Kidney (tissue), 13 donors: ENCODE measurements at regions not wholly inside any gene's neighbourhood (a gene's known extent, or its start where the extent isn't known, plus 50 kb on each side); places are given as distances from the start of the nearest gene placed in this dataset.

Experiments
- DNase-seq, 5 donors: peaks; one replicate each; pipeline ENCODE4 v3.0.0-alpha.2; 2013 to 2020
- FAIRE-seq: peaks from 2 replicates; lab custom pipeline; 2012; peaks lifted over from hg19 to GRCh38; lab: Jason Lieb, UNC
- H3K27ac ChIP-seq, 2 donors: one replicate each; pipeline ENCODE4 v1.7.0; 2013; ENCODE audit warnings: low read depth in 2 of 2, low read length in 2 of 2, inconsistent platforms in 1 of 2
- H3K27me3 ChIP-seq: one replicate; pipeline ENCODE4 v1.7.1; 2013; ENCODE audit warnings: low read length, inconsistent platforms; ENCODE audit not compliant: control insufficient read depth, insufficient read depth
- H3K36me3 ChIP-seq, 3 donors: one replicate each; pipeline versions ENCODE4 v1.7.0 to v1.7.1; 2013; ENCODE audit warnings: low read length in 3 of 3, control low read depth in 1 of 3, inconsistent platforms in 1 of 3; ENCODE audit not compliant: insufficient read depth in 3 of 3, control insufficient read depth in 2 of 3
- H3K4me1 ChIP-seq, 3 donors: one replicate each; pipeline versions ENCODE4 v1.7.0 to v1.7.1; 2013; ENCODE audit warnings: low read length in 3 of 3, inconsistent platforms in 1 of 3, low read depth in 1 of 3; ENCODE audit not compliant: control insufficient read depth in 2 of 3, insufficient read depth in 2 of 3
- H3K4me3 ChIP-seq, 3 donors: one replicate each; pipeline versions ENCODE4 v1.7.0 to v1.8.1; 2013; ENCODE audit warnings: low read length in 3 of 3, control low read depth in 1 of 3, inconsistent platforms in 1 of 3
- H3K9ac ChIP-seq, 3 donors: one replicate each; pipeline versions ENCODE4 v1.7.0 to v1.7.1; 2013; ENCODE audit warnings: low read length in 3 of 3, control low read depth in 1 of 3, inconsistent platforms in 1 of 3
- H3K9me3 ChIP-seq, 3 donors: one replicate each; pipeline versions ENCODE4 v1.7.0 to v1.7.1; 2013; ENCODE audit warnings: low read length in 3 of 3, control low read depth in 1 of 3, inconsistent platforms in 1 of 3; ENCODE audit not compliant: control insufficient read depth in 2 of 3, insufficient read depth in 1 of 3
- intact Hi-C: fragments of 100-400 bp; cut with DNase I; formaldehyde crosslinking; loops from one replicate; pipeline ENCODE4 v1.11.1; 2022
- TF ChIP-seq, protein P1 (sequence below): IDR thresholded peaks from 3 replicates; pipeline ENCODE4 v1.5.1; 2012; ENCODE audit warnings: mild to moderate bottlenecking, moderate library complexity, borderline replicate concordance; ENCODE audit not compliant: insufficient read depth; ENCODE audit errors: extremely low read depth
- donor health status: control.
- donor health status: control.
- donor health status: control.
- donor health status: control.
- donor health status: control.
- donor health status: DM: yes; HTN: yes; CAD: no.
- donor health status: Normal renal cell carcinoma (clear cell type).

DNA sequence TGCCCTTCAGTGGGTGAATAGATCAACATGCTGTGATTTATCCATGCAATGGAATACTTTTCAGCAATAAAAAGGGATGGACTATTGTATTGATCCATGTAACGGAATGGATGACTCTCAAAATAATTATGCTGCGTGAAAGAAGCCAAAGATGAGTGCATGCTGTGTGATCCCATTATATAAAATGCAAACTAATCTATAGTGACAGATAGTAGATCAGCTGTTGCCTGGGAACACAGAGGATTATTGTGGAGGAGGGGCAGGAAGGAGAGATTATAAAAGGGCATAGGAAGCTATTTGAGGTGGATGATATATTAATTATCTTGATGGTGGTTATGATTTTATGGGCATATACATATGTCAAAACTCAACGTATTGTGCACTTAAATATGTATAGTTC, 55.5 kb upstream of the ADAM23 start:
- no peak overlapping the region for H3K9ac ChIP-seq
- intact Hi-C loops, result no loop called here
- TF ChIP-seq, protein P1, sequence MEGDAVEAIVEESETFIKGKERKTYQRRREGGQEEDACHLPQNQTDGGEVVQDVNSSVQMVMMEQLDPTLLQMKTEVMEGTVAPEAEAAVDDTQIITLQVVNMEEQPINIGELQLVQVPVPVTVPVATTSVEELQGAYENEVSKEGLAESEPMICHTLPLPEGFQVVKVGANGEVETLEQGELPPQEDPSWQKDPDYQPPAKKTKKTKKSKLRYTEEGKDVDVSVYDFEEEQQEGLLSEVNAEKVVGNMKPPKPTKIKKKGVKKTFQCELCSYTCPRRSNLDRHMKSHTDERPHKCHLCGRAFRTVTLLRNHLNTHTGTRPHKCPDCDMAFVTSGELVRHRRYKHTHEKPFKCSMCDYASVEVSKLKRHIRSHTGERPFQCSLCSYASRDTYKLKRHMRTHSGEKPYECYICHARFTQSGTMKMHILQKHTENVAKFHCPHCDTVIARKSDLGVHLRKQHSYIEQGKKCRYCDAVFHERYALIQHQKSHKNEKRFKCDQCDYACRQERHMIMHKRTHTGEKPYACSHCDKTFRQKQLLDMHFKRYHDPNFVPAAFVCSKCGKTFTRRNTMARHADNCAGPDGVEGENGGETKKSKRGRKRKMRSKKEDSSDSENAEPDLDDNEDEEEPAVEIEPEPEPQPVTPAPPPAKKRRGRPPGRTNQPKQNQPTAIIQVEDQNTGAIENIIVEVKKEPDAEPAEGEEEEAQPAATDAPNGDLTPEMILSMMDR, result no peak
- H3K27me3 ChIP-seq, result no peaks in the 10 kb centered on the region
- DNase-seq (no peak), FAIRE-seq (no peak)
- peaks cover 0 to 9% (median 0%) of the 10 kb centered on the region in 3 donors for H3K9me3 ChIP-seq
- H3K27ac ChIP-seq, result no peak overlapping the region
- no peaks in the 10 kb centered on the region for H3K4me1 ChIP-seq
- no peaks in the 10 kb centered on the region for H3K36me3 ChIP-seq
- no peak overlapping the region for H3K4me3 ChIP-seq

DNA sequence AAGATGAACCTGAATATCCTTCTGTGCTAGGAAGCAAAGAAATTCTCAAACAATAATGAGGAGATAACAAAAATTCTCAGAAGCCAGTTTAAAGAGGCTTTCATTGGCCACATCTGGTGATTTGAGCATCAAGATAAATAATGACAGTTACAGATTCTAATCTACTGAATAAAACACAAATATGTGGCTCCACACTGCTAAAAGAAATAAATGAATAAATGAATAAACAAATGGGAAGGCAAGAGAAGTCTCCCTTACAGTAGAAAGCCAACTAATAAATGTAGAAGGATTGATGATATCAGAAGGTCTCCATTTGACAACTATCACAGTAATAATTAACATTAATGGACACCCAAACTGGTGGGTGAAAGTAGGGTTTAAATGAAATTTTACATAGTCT, 54.6 kb upstream of the ADAM23 start:
- TF ChIP-seq, protein P1, result no peak
- no peak overlapping the region for H3K27ac ChIP-seq
- intact Hi-C loops, result no loop called here

DNA sequence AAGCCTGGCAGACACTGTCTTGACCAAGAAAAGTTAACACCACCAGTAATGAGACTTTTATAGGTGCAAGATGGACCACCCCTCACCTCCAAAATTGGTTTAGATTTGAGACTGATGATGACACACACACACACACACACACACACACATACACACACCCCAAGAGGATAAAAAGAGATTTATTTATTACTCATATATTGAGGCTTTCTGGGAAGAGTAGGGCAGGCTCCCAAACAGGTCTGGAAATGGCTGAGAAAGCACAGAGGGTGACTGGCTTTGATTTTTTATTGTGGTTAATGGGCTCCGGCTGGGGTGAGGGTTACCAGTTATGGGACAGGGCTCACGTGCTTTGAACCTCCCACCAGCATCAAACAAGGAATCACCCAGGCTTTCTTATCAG, 54.2 kb upstream of the ADAM23 start:
- DNase-seq, result no peak
- Histone ChIP-seq H3K9me3 (peaks cover 0 to 3% (median 0%) of the 10 kb centered on the region in 3 donors), H3K9ac (no peak overlapping the region), H3K4me1 (no peaks in the 10 kb centered on the region), H3K27ac (no peak overlapping the region), H3K4me3 (no peak overlapping the region), H3K27me3 (no peaks in the 10 kb centered on the region), H3K36me3 (no peaks in the 10 kb centered on the region)
- intact Hi-C loops, result no loop called here
- TF ChIP-seq, protein P1, result no peak
- FAIRE-seq, result no peak

More for the DNA sequence above, 54.6 kb upstream of the ADAM23 start:
- H3K9ac ChIP-seq, result no peak overlapping the region
- no peak for FAIRE-seq
- H3K4me1 ChIP-seq, result no peaks in the 10 kb centered on the region
- no peak for DNase-seq
- H3K9me3 ChIP-seq, result peaks cover 0 to 8% (median 0%) of the 10 kb centered on the region in 3 donors
- H3K36me3 ChIP-seq, result no peaks in the 10 kb centered on the region
- H3K27me3 ChIP-seq, result no peaks in the 10 kb centered on the region
- H3K4me3 ChIP-seq, result no peak overlapping the region

DNA sequence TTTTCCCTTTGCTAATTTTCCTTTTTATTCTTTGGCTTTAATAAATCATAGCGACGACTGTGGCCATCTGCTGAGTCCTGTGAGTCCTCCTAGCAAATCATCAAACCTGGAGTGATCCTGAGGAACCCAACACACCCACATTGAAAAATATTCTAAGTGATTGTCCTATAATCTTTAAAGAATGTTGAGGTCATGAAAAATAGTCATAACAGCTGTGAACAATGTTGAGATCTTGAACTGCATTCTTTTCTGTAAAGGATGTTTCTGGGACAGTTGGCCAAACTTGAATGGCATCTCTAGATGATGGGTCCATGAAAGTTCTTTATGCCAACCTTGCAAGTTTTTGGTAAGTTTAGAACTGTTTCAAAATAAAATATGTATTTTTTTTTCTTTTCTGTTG, 53.2 kb upstream of the ADAM23 start:
- H3K9me3 ChIP-seq, result no peaks in the 10 kb centered on the region
- TF ChIP-seq, protein P1, result no peak
- H3K27me3 ChIP-seq, result no peaks in the 10 kb centered on the region
- no peak overlapping the region for H3K9ac ChIP-seq
- intact Hi-C loops, result no loop called here
- H3K4me3 ChIP-seq, result no peak overlapping the region
- H3K4me1 ChIP-seq, result no peaks in the 10 kb centered on the region
- DNase-seq (no peak), FAIRE-seq (no peak)
- H3K27ac ChIP-seq, result no peak overlapping the region
- H3K36me3 ChIP-seq, result no peaks in the 10 kb centered on the region
